Psoas muscle (tissue), 7 donors: ENCODE measurements at regions not wholly inside any gene's neighbourhood (a gene's known extent, or its start where the extent isn't known, plus 50 kb on each side); places are given as distances from the start of the nearest gene placed in this dataset.

Source experiments
- ATAC-seq, 4 donors: fragments of 200-7000 bp; cut with Tn5 transposase; one replicate each; pipeline ENCODE4 v1.9.1; 2020; ENCODE audit warnings: moderate library complexity in 3 of 4, mild to moderate bottlenecking in 2 of 4
- DNase-seq, 2 donors: peaks; one replicate each; pipeline ENCODE4 v3.0.0-alpha.2; 2020
- H3K27ac ChIP-seq: fragments of 200-600 bp; one replicate; pipeline ENCODE4 v1.8.0; 2022
- H3K27me3 ChIP-seq, 3 donors: fragments of 200-600 bp in 1 of 3; one replicate each; pipeline versions ENCODE4 v1.6.1 to v1.8.0; 2013 to 2022; ENCODE audit warnings: low read length in 2 of 3, mild to moderate bottlenecking in 2 of 3, moderate library complexity in 1 of 3; ENCODE audit not compliant: insufficient read depth in 3 of 3
- H3K36me3 ChIP-seq, 2 donors: fragments of 200-600 bp in 1 of 2; one replicate each; pipeline versions ENCODE4 v1.6.1 to v1.8.0; 2013 to 2022; ENCODE audit warnings: low read depth in 1 of 2, mild to moderate bottlenecking in 1 of 2, moderate library complexity in 1 of 2; ENCODE audit not compliant: insufficient read depth in 1 of 2
- H3K4me1 ChIP-seq: fragments of 200-600 bp; one replicate; pipeline ENCODE4 v1.8.0; 2022
- H3K4me3 ChIP-seq: fragments of 200-600 bp; one replicate; pipeline ENCODE4 v1.8.0; 2022; ENCODE audit warnings: mild to moderate bottlenecking
- H3K9me3 ChIP-seq: fragments of 200-600 bp; one replicate; pipeline ENCODE4 v1.8.0; 2022
- CTCF ChIP-seq: fragments of 200-600 bp; IDR thresholded peaks from one replicate; pipeline ENCODE4 v1.8.0; 2022; ENCODE audit warnings: antibody characterized with exemption
- WGBS, 3 donors: extraction: QIAGEN DNeasy Blood & Tissue Kit; methylation state at CpG; one replicate each; pipeline versions ENCODE4 v1.1.6 to v1.1.7; 2013; 5-methylcytosine and 5-hydroxymethylcytosine counted together
- intact Hi-C, 2 donors: fragments of 100-400 bp; cut with DNase I; formaldehyde crosslinking; loops; one replicate each; pipeline versions ENCODE4 v1.11.0 to v1.14.2; 2022
- donor health status: healthy with polysubstance abuse.
- donor health status: DM: no; HTN: no; CAD: no; lungs with moderate emphysema.
- donor health status: Bipolar disorder and iron deficiency.
- donor health status: healthy.
- donor health status: DM: yes; HTN: yes; CAD: no.
- donor health status: DM: no; HTN: no; CAD: no.
- donor health status: DM: yes; HTN: yes; CAD: no.

GRCh38 chr4:185902654-185903053 is 90.7 kb upstream of the SORBS2 start:
- no peaks in the 10 kb centered on the region for H3K9me3 ChIP-seq
- no peak for DNase-seq
- no peak overlapping the region for H3K4me3 ChIP-seq
- TF ChIP-seq CTCF, result no peak
- no peak for ATAC-seq
- WGBS, 3 donors, result 61 to 69% (median 68%) methylated on average over 4 of the region's 4 CpGs
- intact Hi-C loops, result no loop called here
- no peaks in the 10 kb centered on the region for H3K4me1 ChIP-seq
- no peaks in the 10 kb centered on the region for H3K27me3 ChIP-seq
- H3K36me3 ChIP-seq, result no peaks in the 10 kb centered on the region
- no peak overlapping the region for H3K27ac ChIP-seq

GRCh38 chr4:185903205-185903604 is 91.2 kb upstream of the SORBS2 start:
- intact Hi-C loops, result no loop called here
- H3K4me3 ChIP-seq, result no peak overlapping the region
- H3K4me1 ChIP-seq, result no peaks in the 10 kb centered on the region
- H3K9me3 ChIP-seq, result no peaks in the 10 kb centered on the region
- 96 to 100% (median 100%) methylated on average over 1 of the region's 1 CpG for WGBS, 3 donors
- H3K27ac ChIP-seq, result no peak overlapping the region
- no peak for DNase-seq
- no peak for ATAC-seq
- H3K36me3 ChIP-seq, result no peaks in the 10 kb centered on the region
- H3K27me3 ChIP-seq, result no peaks in the 10 kb centered on the region
- TF ChIP-seq CTCF, result no peak

DNA sequence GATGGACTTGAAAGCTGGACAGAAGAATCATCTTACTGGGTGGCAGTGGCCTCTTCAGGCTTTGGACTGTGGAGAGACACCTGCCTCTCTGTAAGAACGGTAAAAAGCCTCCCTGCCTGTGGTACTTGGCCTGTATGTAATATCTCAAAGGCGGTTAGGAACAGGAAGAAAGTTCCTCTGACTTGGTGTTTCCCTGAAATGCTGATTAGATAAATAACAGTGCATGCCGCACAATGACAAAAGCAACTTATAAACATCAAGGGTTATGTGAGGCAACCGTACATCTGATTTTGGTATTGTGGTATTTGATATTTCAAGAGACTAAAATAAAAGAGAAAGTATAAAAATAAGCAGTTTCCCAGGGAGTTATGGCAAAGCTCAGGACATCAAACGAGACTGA is 92.4 kb upstream of the SORBS2 start:
- Histone ChIP-seq H3K36me3 (no peaks in the 10 kb centered on the region), H3K27ac (no peak overlapping the region), H3K4me3 (no peak overlapping the region), H3K9me3 (no peaks in the 10 kb centered on the region), H3K4me1 (no peaks in the 10 kb centered on the region), H3K27me3 (no peaks in the 10 kb centered on the region)
- intact Hi-C loops, result no loop called here
- no peak for TF ChIP-seq CTCF
- DNase-seq, result no peak
- no peak for ATAC-seq
- WGBS, 3 donors, result 81 to 88% (median 82%) methylated on average over 5 of the region's 5 CpGs

DNA sequence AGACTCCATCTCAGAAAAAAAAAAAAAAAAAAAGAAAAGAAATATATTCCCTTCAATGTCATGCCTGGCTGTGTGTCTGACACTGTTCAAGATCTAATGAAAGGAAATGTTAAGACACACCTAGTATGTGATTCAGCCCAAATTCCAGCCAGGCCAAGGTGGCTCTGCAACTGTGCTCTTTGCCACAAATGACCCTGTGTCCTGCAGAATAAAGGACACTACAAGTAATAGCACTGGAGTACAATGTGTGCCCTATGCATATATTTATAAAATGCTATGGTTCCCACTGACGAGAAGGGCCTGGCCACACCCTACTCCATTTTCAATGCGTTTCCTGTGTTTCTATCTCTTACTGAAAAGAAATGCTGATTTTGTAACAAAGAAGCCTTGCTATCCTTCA is 98.0 kb upstream of the SORBS2 start:
- no peak for TF ChIP-seq CTCF
- DNase-seq (no peak), ATAC-seq (no peak)
- H3K4me3 ChIP-seq, result no peak overlapping the region
- H3K36me3 ChIP-seq, result no peaks in the 10 kb centered on the region
- WGBS, 3 donors, result 76 to 84% (median 84%) methylated on average over 2 of the region's 2 CpGs
- no peaks in the 10 kb centered on the region for H3K9me3 ChIP-seq
- H3K27me3 ChIP-seq, result no peaks in the 10 kb centered on the region
- no peaks in the 10 kb centered on the region for H3K4me1 ChIP-seq
- H3K27ac ChIP-seq, result no peak overlapping the region
- intact Hi-C loops, result no loop called here

- DNase-seq, result no peak
- WGBS, 3 donors, result 80 to 92% (median 84%) methylated on average over 4 of the region's 4 CpGs
Measured at GRCh38 chr4:185911556-185912064, 99.6 kb upstream of the SORBS2 start.

More at GRCh38 chr4:185911556-185912064, 99.6 kb upstream of the SORBS2 start:
- Histone ChIP-seq H3K4me3 (no peak overlapping the region), H3K4me1 (no peaks in the 10 kb centered on the region), H3K36me3 (no peaks in the 10 kb centered on the region), H3K27ac (no peak overlapping the region), H3K9me3 (no peaks in the 10 kb centered on the region), H3K27me3 (no peaks in the 10 kb centered on the region)
- TF ChIP-seq CTCF, result no peak
- ATAC-seq, result no peak
- intact Hi-C loops, result no loop called here
